ENCODE measurements at regions not wholly inside any gene's neighbourhood (a gene's known extent, or its start where the extent isn't known, plus 50 kb on each side); places are given as distances from the start of the nearest gene placed in this dataset.

DNA sequence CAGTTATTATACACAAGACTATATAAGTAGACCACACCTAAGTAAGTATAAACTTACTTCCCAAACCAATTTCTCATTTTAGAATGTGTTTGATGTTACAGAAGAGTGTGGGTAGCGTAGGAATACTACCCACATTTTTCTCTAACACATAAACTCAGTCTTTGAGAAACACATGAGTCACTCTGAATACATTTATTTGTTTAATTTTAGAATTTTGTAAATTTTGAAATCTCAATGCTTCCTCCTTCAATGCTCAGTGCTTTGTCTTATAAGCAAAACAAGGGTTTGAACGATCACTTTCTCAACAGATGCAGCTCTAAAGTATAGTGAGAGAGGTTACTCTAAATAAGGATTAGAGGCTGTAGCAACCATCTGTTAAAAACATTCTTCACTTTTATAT lies 700.8 kb downstream of the SI start:
- POLR2A ChIA-PET (ENCODE audit: low non-redundant PET): no interaction called here
- TF ChIP-seq, protein P1, sequence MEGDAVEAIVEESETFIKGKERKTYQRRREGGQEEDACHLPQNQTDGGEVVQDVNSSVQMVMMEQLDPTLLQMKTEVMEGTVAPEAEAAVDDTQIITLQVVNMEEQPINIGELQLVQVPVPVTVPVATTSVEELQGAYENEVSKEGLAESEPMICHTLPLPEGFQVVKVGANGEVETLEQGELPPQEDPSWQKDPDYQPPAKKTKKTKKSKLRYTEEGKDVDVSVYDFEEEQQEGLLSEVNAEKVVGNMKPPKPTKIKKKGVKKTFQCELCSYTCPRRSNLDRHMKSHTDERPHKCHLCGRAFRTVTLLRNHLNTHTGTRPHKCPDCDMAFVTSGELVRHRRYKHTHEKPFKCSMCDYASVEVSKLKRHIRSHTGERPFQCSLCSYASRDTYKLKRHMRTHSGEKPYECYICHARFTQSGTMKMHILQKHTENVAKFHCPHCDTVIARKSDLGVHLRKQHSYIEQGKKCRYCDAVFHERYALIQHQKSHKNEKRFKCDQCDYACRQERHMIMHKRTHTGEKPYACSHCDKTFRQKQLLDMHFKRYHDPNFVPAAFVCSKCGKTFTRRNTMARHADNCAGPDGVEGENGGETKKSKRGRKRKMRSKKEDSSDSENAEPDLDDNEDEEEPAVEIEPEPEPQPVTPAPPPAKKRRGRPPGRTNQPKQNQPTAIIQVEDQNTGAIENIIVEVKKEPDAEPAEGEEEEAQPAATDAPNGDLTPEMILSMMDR (conservative IDR thresholded peaks at IDR 0.05; ENCODE audit: low read depth): no peak
- CTCF ChIA-PET: interaction anchor here (0.6 kb wide), 1 partner anchor 44 kb away, joined by 3 read pairs; no protein-coding TSS in a partner anchor
- no peak overlapping the region for H3K27ac ChIP-seq
- no peak for DNase-seq (ENCODE audit: low spot score)

DNA sequence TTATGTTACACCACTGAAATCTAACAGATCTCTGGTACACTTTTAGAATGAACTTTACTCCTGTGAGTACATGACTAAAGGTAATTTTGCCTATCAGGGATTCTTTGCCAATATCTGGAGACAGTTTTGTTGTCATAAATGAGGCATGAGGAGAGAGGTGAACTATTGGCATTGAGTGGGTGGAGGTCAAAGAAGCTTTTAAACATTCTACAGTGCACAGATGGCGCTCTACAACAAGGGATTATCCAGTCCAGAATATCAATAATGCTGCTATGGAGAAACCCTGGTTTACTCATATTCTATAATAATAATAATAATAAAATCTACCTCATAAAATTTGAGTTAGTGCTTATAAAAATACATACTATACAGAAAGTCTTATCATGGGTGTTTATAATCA lies 702.3 kb downstream of the SI start:
- TF ChIP-seq, protein P1 (conservative IDR thresholded peaks at IDR 0.05; ENCODE audit: low read depth): no peak
- CTCF ChIA-PET: no interaction called here
- POLR2A ChIA-PET (ENCODE audit: low non-redundant PET): no interaction called here
- no peak for DNase-seq (ENCODE audit: low spot score)
- no peak overlapping the region for H3K27ac ChIP-seq

DNA sequence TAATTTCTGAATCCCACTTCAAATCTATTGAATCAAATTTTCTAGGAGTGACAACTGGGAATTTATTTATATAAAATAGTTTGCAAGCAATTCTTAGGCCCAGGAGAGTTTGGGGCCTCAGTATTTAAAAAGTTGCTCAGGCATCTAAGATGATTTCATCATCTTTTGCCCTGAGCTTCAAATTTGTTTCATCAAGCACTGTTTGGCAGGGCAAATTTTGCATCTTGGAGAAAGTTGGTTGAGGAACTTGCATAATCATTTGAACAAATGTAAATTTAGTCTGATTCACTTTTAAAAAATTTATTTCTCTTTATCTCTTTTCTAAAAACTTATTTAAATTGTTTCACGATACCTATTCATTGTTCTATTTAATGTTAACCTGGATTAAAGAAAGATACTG lies 702.8 kb downstream of the SI start:
- H3K27ac ChIP-seq: no peak overlapping the region
- POLR2A ChIA-PET (ENCODE audit: low non-redundant PET): no interaction called here
- TF ChIP-seq, protein P1 (conservative IDR thresholded peaks at IDR 0.05; ENCODE audit: low read depth): no peak
- CTCF ChIA-PET: no interaction called here
- DNase-seq (ENCODE audit: low spot score): no peak

DNA sequence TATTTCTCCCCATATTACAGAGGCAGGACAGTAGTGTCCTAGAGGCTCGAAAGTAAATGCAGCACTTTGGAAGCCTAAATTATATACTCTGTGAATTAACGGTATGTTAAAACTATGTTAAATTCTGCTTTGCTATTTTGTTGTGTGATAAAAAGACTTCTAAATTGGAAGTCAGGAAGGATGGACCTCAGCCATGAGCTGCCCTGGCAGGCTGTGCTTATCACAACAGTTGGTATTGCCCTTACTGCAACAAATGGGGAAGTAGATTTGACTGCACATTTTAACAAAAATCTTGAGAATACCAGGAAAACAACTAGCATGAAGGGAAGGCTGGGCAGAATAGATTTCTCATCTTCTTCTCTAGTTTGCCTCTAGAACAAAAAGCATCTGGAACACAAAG lies 706.6 kb downstream of the SI start:
- no peak for DNase-seq (ENCODE audit: low spot score)
- ChIA-PET CTCF (no interaction called here), POLR2A (ENCODE audit: low non-redundant PET) (no interaction called here)
- H3K27ac ChIP-seq: no peak overlapping the region
- TF ChIP-seq, protein P1 (conservative IDR thresholded peaks at IDR 0.05; ENCODE audit: low read depth): no peak

DNA sequence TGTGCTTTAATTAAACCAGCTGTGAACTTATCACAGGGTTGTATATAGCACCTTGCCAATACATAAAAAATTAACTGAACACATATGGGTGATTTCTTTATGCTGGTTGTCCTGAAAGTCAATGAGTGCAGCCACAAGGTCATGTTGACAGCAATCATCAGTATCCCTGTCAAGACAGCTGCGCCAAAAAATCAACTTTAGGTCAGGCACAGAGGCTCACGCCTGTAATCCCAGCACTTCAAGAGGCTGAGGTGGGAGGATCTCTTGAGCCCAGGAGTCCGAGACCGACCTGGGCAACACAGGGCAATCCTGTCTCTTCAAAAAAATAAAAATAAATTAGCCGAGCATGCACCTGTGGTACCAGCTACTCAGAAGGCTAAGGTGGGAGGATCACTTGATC lies 707.3 kb downstream of the SI start:
- ChIA-PET CTCF (no interaction called here), POLR2A (ENCODE audit: low non-redundant PET) (no interaction called here)
- no peak overlapping the region for H3K27ac ChIP-seq
- DNase-seq (ENCODE audit: low spot score): no peak
- TF ChIP-seq, protein P1 (conservative IDR thresholded peaks at IDR 0.05; ENCODE audit: low read depth): no peak

DNA sequence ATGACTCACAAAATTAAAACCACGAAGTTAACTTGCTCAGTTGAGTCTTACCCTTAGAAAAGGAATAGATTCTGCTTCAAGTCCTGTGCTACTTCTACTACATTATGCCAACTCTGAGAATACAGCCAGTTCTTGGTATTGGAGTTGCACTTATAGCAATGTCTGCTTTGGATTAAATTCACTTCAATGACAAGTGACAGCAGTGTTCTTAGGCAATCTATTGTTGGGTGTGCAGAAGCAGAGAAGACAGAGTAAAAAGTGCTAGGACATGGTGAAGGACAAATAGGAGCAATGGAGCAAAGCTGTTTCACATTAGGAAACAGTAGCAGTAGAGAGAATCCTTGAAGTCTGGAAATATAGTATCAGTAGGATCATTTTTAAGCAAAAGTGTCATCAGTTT lies 713.1 kb downstream of the SI start:
- TF ChIP-seq, protein P1 (conservative IDR thresholded peaks at IDR 0.05; ENCODE audit: low read depth): no peak
- DNase-seq (ENCODE audit: low spot score): no peak
- ChIA-PET POLR2A (ENCODE audit: low non-redundant PET) (no interaction called here), CTCF (no interaction called here)
- no peak overlapping the region for H3K27ac ChIP-seq

DNA sequence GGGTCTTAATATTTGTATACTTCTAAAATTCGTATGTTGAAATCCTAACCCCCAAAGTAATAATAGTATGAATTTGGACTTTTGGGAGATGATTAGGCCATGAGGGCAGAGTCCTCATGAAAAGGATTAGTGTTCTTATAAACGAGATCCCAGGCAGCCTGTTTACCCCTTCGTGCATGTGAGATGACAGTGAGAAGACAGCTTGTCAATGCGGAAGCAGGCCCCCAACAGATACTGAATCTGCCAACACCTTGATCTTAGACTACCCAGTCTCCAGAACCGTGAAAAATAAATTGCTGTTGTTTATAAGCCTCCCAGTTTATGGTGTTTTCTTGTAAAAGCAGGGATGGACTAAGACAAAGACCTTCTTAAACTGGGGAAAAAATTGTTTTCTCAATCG lies 714.2 kb downstream of the SI start:
- no peak for DNase-seq (ENCODE audit: low spot score)
- CTCF ChIA-PET: no interaction called here
- TF ChIP-seq, protein P1 (conservative IDR thresholded peaks at IDR 0.05; ENCODE audit: low read depth): no peak
- no peak overlapping the region for H3K27ac ChIP-seq
- POLR2A ChIA-PET (ENCODE audit: low non-redundant PET): no interaction called here
